ENCODE measurements at regions not wholly inside any gene's neighbourhood (a gene's known extent, or its start where the extent isn't known, plus 50 kb on each side); places are given as distances from the start of the nearest gene placed in this dataset.
"Not testable (repeated sequence)": the region's sequence is repeated elsewhere in the genome, so short reads cannot be mapped to it uniquely, and the experiment has no call there.

DNA sequence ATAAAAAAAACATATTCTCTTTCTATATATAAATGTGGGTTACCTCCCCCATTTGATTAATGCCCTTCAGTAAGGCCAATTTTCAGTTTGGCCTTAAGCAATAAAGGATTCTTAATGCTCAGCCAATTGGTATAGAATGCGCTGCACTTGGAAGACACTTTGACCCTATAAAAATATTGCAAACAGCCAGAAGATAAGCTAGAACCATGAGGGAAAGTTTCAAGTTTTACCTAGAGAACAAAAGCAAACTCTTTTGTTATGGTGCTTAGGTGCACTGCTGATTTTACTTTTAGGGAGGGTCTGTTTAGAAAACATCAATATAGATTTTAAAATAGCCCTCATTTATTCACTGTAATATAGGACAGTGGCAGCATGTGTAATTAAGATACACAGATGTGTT is 251.6 kb upstream of the SLC16A7 start:
- no peak for DNase-seq

GRCh38 chr12:59329462-59329861 is 266.4 kb upstream of the SLC16A7 start:
- DNase-seq = no peak

DNA sequence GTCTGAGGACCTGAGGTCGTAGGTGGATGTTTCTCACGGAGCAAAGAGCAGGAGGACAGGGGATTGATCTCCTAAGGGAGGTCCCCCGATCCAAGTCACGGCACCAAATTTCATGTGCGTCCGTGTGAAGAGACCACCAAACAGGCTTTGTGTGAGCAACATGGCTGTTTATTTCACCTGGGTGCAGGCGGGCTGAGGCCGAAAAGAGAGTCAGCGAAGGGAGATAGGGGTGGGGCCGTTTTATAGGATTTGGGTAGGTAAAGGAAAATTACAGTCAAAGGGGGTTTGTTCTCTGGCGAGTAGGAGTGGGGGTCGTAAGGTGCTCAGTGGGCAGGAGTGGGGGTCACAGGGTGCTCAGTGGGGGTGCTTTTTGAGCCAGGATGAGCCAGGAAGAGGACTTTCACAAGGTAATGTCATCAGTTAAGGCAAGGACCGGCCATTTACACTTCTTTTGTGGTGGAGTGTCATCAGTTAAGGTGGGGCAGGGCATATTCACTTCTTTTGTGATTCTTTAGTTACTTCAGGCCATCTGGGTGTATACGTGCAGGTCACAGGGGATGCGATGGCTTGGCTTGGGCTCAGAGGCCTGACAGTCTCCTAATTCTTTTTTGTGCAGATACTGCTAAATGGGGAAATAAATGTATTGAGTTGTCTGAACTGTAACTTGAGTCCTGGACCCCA is 267.3 kb upstream of the SLC16A7 start:
- not testable (repeated sequence) for DNase-seq

GRCh38 chr12:59326457-59326856 is 269.4 kb upstream of the SLC16A7 start:
- not testable (repeated sequence) for DNase-seq

GRCh38 chr12:59322473-59322872 is 273.4 kb upstream of the SLC16A7 start:
- DNase-seq = no peak

- DNase-seq = no peak
Observed at GRCh38 chr12:59321278-59321677, 274.6 kb upstream of the SLC16A7 start.

- no peak for DNase-seq
Observed at GRCh38 chr12:59320112-59320511, 275.7 kb upstream of the SLC16A7 start.

DNA sequence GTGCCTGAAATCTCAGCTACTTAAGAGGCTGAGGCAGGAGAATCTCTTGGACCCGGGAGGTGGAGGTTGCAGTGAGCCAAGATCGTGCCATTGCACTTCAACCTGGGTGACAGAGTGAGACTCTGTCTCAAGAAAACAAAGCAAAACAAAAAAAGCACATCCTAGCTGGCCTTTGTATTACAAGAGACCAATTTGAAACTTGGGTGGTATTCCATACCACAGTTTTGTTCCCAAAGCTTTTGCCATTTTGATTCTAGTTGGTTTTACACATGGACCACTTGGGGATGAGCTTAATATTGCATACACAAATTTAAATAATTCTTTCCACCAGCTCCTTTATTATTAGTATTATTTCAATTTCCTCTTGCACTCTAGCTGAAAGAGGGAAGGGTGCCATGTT is 276.9 kb upstream of the SLC16A7 start:
- DNase-seq = no peak

DNA sequence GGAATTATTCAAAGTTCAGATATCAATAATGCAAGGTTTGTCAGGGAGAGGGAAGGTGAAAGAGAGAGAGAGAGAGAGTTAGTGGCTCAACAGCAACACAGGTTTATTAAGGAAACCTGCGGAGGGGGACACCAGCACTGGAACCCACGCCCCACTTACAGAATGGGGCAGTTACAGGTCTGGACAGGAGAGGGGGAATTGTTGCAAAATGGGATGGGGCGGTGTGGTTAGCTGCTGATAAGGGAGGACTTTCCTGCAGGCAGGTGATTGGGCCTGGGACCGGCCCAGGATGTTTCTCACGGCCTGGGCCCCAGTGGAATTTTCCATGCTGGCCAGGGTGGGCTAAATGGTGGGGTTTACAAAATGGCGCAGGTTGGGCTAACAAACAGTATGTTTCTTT is 278.2 kb upstream of the SLC16A7 start:
- DNase-seq = no peak

GRCh38 chr12:59316938-59317337 is 278.9 kb upstream of the SLC16A7 start:
- DNase-seq = no peak

DNA sequence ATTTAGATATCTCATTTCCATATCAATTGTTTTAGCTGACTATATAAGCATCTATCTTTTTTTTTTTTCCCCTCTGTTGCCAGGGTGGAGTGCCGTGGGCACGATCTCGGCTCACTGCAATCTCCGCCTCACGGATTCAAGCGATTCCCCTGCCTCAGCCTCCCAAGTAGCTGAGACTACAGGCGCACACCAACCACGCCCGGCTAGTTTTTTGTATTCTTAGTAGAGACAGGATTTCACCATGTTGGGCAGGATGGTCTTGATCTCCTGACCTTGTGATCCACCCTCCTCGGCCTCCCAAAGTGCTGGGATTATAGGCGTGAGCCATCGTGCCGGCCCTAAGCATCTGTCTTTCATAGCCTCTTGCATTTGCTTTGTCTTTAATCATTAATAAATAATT is 279.5 kb upstream of the SLC16A7 start:
- not testable (repeated sequence) for DNase-seq

DNA sequence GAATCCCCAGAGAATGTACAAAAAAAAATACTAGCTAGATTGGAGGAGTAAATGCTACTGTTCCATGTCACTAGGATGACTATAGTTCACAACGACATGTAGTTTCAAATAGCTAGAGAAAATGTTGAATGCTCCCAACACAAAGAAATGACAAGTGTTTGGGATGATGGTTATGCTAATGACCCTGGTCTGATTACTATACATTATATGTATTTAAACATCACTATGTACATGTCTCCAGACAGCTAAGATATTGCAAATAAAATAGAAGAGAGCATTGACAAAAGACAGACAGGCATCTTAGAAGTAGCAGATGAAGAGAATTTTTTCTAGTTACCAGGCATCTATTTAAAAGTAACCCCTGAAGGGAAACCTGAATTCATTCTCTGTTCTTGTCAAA is 281.6 kb upstream of the SLC16A7 start:
- DNase-seq = no peak

DNA sequence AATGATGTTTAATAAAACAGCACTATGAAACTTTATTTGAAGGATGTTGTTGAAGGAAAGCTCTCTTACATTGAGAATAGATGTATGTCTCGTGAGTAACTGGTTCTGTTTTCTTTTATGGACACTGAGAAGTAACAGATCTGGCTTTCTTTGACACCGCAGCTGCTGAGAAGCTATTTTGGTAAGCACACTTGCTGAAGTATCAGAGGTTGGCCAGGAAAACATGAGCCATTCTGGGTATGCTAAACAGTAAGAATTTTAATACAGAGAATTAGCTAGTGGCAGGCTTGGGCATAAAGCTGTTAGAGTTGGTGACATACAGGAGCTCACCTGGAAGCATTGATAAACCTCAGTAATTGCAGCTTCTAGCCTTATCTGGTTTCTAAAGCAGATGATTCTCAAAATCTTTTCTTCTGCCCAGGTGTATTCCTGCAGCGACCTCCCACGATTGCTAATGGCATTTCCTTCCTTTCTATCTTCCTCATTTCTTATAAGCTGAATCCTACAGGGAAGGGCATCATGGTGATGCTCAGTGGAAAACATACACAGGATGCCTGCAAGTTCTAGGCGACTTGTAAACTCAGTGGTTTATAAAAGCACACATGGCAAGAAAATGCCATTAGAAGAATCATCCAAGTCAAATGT is 291.6 kb upstream of the SLC16A7 start:
- DNase-seq = no peak

DNA sequence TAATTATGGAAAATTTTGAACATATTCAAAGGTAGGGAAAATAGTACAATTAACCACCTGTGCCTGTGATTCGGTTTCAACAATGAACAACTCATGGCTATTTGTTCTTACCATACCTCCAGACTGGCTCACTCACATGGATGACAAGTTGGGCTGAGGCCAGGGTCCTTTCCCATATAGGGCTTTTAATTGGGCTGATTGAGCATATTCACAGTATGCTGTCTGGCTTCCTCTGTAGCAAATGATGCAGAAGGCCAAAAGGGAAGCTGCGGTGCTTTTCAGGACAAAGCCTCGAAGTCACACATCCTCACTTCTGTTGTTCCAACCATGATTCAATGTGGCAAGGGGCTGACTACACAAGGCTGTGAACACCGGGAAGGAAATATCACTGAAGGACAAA is 297.5 kb upstream of the SLC16A7 start:
- DNase-seq = no peak

DNA sequence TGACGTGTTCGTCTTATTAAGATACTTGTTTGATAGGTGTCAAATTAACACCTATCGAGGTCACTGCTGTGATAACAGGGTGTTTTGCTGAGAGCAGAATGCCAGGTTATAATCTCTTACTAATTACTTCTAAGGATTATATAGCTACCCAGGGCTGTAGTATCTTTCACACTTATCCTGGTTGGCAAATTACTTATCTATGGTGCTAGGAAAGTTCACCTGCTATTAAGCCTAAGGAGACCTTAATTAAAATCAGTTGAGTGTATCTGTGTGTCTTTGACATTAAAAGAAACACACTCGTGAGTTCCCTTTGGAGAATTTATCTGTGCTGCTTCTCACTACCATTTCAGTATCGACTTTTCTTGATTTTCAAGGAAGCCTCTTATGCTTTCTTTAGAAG is 301.6 kb upstream of the SLC16A7 start:
- DNase-seq = no peak

- no peak for DNase-seq
Observed at GRCh38 chr12:59282999-59283398, 312.8 kb upstream of the SLC16A7 start.

- DNase-seq = not testable (repeated sequence)
Observed at GRCh38 chr12:59273561-59273960, 322.3 kb upstream of the SLC16A7 start.

DNA sequence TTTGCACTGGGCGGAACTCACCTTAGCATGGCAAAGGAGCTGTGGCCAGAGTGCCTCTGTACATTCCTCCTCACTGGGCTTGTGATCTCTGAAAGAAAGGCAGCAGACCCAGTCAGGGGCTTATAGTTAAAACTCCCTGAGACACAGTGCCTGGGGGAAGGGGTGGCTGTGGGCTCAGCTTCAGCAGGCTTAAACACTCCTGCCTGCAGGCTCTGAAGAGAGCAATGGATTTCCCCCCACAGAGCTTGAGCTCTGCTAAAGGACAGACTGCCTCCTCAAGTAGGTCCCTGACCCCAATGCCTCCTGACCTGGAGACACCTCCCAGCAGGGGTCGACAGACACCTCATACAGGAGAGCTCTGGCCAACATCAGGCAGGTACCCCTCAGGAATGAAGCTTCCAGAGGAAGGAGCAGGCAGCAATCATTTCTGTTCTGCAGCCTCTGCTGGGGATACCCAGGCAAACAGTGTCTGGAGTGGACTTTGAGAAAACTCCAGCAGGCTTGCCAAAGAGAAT is 327.5 kb upstream of the SLC16A7 start:
- no peak for DNase-seq

DNA sequence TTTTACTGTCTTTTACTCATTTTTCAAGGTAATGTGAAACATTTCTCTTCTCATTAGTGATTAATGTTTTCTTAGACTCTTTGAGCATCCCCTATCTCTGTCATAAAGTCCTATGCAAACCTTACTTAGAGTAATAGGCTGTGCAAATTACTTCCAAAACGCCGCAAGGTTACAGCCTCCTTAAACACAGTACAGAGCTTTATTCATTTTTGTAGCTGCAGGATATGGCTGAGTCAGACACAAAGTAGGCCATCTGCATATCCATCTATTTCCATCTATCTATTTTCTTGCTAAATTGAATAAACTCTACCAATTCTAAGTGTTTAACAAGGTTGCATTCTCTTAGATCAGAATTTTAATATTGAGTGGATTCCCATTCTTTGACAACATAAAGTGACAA is 335.6 kb upstream of the SLC16A7 start:
- no peak for DNase-seq

DNA sequence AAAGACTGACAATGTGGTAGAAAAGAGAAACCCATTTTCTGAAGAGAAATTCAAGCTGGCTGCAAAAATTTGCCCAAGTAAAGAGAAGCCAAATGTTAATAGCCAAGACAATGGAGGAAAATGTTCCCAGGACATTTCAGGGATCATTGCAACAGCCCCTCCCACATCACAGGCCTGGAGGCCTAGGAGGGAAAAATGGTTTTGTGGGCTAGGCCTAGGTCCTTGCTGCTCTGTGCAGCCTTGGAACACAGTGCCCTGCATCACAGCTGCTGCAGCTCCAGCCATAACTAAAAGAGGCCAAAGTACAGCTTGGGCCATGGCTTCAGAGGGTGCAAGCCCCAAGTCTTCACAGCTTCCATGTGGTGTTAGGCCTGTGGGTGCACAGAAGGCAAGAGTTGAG is 332.4 kb upstream of the LRIG3 start:
- no peak for DNase-seq

DNA sequence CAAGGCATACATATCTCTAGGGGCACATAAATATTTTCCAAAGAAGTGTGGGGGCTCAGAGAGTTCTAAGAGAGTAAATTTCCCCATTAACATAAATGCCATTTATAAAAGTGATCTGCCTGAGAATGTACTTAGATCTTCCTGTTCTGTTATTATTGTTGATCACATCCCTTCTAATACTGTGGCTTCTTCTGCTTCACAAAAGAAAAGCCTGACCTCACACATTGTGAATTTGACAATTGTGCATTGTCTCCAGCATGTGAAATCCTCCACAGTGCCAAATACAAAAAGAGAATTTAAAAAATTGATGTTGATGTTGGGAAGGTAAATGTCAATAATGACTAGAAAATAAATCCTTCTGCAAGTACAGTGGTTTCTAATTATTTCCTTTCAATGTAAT is 330.5 kb upstream of the LRIG3 start:
- no peak for DNase-seq

DNA sequence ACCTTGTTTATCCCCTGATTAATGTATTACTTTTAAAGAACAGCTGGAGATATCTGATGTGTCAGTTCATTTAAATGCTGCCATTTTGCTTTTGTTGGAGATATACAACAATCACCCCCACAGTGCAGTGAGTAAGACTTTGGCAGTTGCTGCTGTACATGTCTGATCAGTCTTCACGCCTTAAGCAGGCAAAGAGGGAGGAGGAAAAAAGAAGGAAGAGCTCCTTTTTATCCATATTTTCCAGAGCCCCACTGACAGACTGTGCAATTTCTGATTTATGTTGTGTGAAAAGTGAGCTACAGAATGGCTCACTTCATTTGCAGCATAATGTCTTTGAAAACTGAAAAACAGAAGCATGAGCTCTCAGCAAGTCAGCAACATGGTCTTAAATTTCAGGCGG is 319.7 kb upstream of the LRIG3 start:
- no peak for DNase-seq

DNA sequence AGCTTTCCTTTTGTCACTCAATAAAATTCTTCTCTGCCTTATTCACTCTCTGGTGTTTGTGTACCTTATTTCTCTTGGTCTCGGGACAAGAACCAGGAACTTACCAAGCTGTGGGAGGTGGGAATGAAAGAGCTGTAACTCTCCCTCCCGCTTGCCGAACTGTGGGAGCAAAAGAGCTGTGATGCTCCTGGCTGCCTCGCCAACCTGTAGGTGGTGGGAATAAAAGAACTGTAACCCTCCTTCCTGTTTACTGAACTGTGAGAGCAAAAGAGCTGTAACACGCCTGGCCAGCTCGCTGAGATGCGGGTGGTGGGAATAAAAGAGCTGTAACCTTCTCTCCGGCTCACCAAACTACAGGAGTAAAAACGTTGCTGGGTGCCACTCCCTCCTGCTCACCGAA is 314.1 kb upstream of the LRIG3 start:
- no peak for DNase-seq

GRCh38 chr12:59230334-59230733 is 310.0 kb upstream of the LRIG3 start:
- no peak for DNase-seq

- DNase-seq = no peak
Observed at GRCh38 chr12:59219148-59219547, 298.8 kb upstream of the LRIG3 start.

Measured in activated CD4-positive, alpha-beta T cell treated with anti-CD3 and anti-CD28 coated beads, Interleukin-2, amount 50 U/mL, for 16 hours (primary cell).